ENCODE measurements at regions not wholly inside any gene's neighbourhood (a gene's known extent, or its start where the extent isn't known, plus 50 kb on each side); places are given as distances from the start of the nearest gene placed in this dataset.

DNA sequence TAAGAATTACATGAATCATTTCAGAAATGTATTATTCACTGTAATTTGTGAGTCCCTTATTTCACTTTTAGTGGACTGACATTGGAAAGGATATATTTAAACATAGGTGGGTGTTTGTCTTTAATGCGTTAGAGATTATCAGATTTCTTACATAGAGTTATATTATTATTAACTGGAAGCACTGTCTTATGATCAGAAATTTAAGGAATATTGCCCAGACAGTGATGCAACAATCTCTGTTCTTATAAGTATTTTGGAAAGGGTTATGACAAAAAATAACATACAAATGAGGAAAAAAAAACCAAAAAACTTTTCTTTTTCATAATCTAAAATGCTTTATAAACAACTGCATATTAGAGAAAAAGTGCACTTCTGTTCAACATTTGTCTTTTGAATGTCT is 836.6 kb downstream of the SLC6A15 start:
- TF ChIP-seq, protein P1, sequence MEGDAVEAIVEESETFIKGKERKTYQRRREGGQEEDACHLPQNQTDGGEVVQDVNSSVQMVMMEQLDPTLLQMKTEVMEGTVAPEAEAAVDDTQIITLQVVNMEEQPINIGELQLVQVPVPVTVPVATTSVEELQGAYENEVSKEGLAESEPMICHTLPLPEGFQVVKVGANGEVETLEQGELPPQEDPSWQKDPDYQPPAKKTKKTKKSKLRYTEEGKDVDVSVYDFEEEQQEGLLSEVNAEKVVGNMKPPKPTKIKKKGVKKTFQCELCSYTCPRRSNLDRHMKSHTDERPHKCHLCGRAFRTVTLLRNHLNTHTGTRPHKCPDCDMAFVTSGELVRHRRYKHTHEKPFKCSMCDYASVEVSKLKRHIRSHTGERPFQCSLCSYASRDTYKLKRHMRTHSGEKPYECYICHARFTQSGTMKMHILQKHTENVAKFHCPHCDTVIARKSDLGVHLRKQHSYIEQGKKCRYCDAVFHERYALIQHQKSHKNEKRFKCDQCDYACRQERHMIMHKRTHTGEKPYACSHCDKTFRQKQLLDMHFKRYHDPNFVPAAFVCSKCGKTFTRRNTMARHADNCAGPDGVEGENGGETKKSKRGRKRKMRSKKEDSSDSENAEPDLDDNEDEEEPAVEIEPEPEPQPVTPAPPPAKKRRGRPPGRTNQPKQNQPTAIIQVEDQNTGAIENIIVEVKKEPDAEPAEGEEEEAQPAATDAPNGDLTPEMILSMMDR (IDR thresholded peaks at IDR 0.05; ENCODE audit: low read depth, low read length): no peak
- TF ChIP-seq EZH2phosphoT487 (IDR thresholded peaks at IDR 0.05; ENCODE audit: low read depth): no peak
